ENCODE measurements at regions not wholly inside any gene's neighbourhood (a gene's known extent, or its start where the extent isn't known, plus 50 kb on each side); places are given as distances from the start of the nearest gene placed in this dataset.
A peak's percentile ranks its signal among the peaks of the same experiment; 100 is the strongest.

- TF ChIP-seq EP300 (IDR thresholded peaks at IDR 0.05; ENCODE audit: borderline replicate concordance): no peak
- no peak for TF ChIP-seq CEBPB (IDR thresholded peaks at IDR 0.05)
- TF ChIP-seq RAD21 (IDR thresholded peaks at IDR 0.05; ENCODE audit: low read depth): peak; percentile 71
- no peak for TF ChIP-seq CREB1 (IDR thresholded peaks at IDR 0.05; ENCODE audit: low read depth)
- TF ChIP-seq FOXM1 (IDR thresholded peaks at IDR 0.05; ENCODE audit: borderline replicate concordance, low read depth): no peak
- TF ChIP-seq ZBTB7A (IDR thresholded peaks at IDR 0.05; ENCODE audit: low read depth): no peak
- no peak for TF ChIP-seq USF1 (IDR thresholded peaks at IDR 0.05)
These were observed 514.5 kb upstream of the FAM241A start for GRCh38 chr4:111630705-111631104.

GRCh38 chr4:111631215-111631999 is 513.8 kb upstream of the FAM241A start:
- peak; percentile 31; the same call in 1 of the 2 replicates for TF ChIP-seq RAD21 (IDR thresholded peaks at IDR 0.05; ENCODE audit: low read depth)
- no peak for TF ChIP-seq EGR1 (IDR thresholded peaks at IDR 0.05)

- TF ChIP-seq TEAD4 (IDR thresholded peaks at IDR 0.05): no peak
- TF ChIP-seq EGR1 (IDR thresholded peaks at IDR 0.05): no peak
- no peak for TF ChIP-seq MAX (IDR thresholded peaks at IDR 0.05)
- no peak for TF ChIP-seq FOXM1 (IDR thresholded peaks at IDR 0.05; ENCODE audit: borderline replicate concordance, low read depth)
- TF ChIP-seq USF1 (IDR thresholded peaks at IDR 0.05): no peak
- TF ChIP-seq ZBTB7A (IDR thresholded peaks at IDR 0.05; ENCODE audit: low read depth): no peak
- no peak for TF ChIP-seq TAF1 (IDR thresholded peaks at IDR 0.05; ENCODE audit: low read depth)
- no peak for TF ChIP-seq RAD21 (IDR thresholded peaks at IDR 0.05; ENCODE audit: low read depth)
- no peak for TF ChIP-seq CREB1 (IDR thresholded peaks at IDR 0.05; ENCODE audit: low read depth)
- no peak for TF ChIP-seq CEBPB (IDR thresholded peaks at IDR 0.05)
- TF ChIP-seq NFIC (IDR thresholded peaks at IDR 0.05): no peak
- no peak for TF ChIP-seq EP300 (IDR thresholded peaks at IDR 0.05; ENCODE audit: borderline replicate concordance)
These were observed 512.6 kb upstream of the FAM241A start for GRCh38 chr4:111632641-111633151.

- TF ChIP-seq EGR1 (IDR thresholded peaks at IDR 0.05) (no peak), TCF12 (IDR thresholded peaks at IDR 0.05; ENCODE audit: low read depth) (no peak), CREB1 (IDR thresholded peaks at IDR 0.05; ENCODE audit: low read depth) (no peak), ZBTB7A (IDR thresholded peaks at IDR 0.05; ENCODE audit: low read depth) (no peak), TAF1 (IDR thresholded peaks at IDR 0.05; ENCODE audit: low read depth) (no peak), REST (IDR thresholded peaks at IDR 0.05; ENCODE audit: low read depth) (no peak), YY1 (IDR thresholded peaks at IDR 0.05; ENCODE audit: low read depth) (no peak), TEAD4 (IDR thresholded peaks at IDR 0.05) (no peak), FOXM1 (IDR thresholded peaks at IDR 0.05; ENCODE audit: borderline replicate concordance, low read depth) (no peak), NFIC (IDR thresholded peaks at IDR 0.05) (no peak), CEBPB (IDR thresholded peaks at IDR 0.05) (no peak), MAX (IDR thresholded peaks at IDR 0.05) (no peak)
These were observed 511.5 kb upstream of the FAM241A start for GRCh38 chr4:111633663-111634266.

- TF ChIP-seq EP300 (IDR thresholded peaks at IDR 0.05; ENCODE audit: borderline replicate concordance): no peak
- no peak for TF ChIP-seq CEBPB (IDR thresholded peaks at IDR 0.05)
- no peak for TF ChIP-seq USF1 (IDR thresholded peaks at IDR 0.05)
- TF ChIP-seq TAF1 (IDR thresholded peaks at IDR 0.05; ENCODE audit: low read depth): no peak
- TF ChIP-seq RAD21 (IDR thresholded peaks at IDR 0.05; ENCODE audit: low read depth): no peak
- no peak for TF ChIP-seq ZBTB7A (IDR thresholded peaks at IDR 0.05; ENCODE audit: low read depth)
- TF ChIP-seq TEAD4 (IDR thresholded peaks at IDR 0.05): no peak
- no peak for TF ChIP-seq REST (IDR thresholded peaks at IDR 0.05; ENCODE audit: low read depth)
- no peak for TF ChIP-seq YY1 (IDR thresholded peaks at IDR 0.05; ENCODE audit: low read depth)
- TF ChIP-seq CREB1 (IDR thresholded peaks at IDR 0.05; ENCODE audit: low read depth): no peak
- TF ChIP-seq EGR1 (IDR thresholded peaks at IDR 0.05): no peak
- TF ChIP-seq TCF12 (IDR thresholded peaks at IDR 0.05; ENCODE audit: low read depth): no peak
- TF ChIP-seq FOXM1 (IDR thresholded peaks at IDR 0.05; ENCODE audit: borderline replicate concordance, low read depth): no peak
- no peak for TF ChIP-seq MAX (IDR thresholded peaks at IDR 0.05)
- no peak for TF ChIP-seq NFIC (IDR thresholded peaks at IDR 0.05)
These were observed 509.6 kb upstream of the FAM241A start for GRCh38 chr4:111635646-111636045.

Measured in Ishikawa (cell line).